Neuronal stem cell (in vitro differentiated cells): ENCODE measurements at regions not wholly inside any gene's neighbourhood (a gene's known extent, or its start where the extent isn't known, plus 50 kb on each side); places are given as distances from the start of the nearest gene placed in this dataset.
A peak's percentile ranks its signal among the peaks of the same experiment; 100 is the strongest.
"Not testable (repeated sequence)": the region's sequence is repeated elsewhere in the genome, so short reads cannot be mapped to it uniquely, and the experiment has no call there.

Source experiments
- DNase-seq: peaks from one replicate; pipeline ENCODE4 v3.0.0-alpha.2; 2013; ENCODE audit warnings: low spot score
- H2AFZ ChIP-seq: one replicate; pipeline ENCODE4 v1.6.1; 2013; ENCODE audit warnings: mild to moderate bottlenecking, low read length, inconsistent platforms
- H2AK5ac ChIP-seq: 2 replicates; pipeline ENCODE4 v1.6.1; 2013; ENCODE audit warnings: low read depth, mild to moderate bottlenecking, inconsistent platforms, low read length, moderate library complexity, mixed read lengths
- H2BK120ac ChIP-seq: 2 replicates; pipeline ENCODE4 v1.6.1; 2013; ENCODE audit warnings: low read depth, mild to moderate bottlenecking, inconsistent platforms, low read length, moderate library complexity, mixed read lengths
- H2BK12ac ChIP-seq: one replicate; pipeline ENCODE4 v1.6.1; 2013; ENCODE audit warnings: low read length, inconsistent platforms
- H2BK15ac ChIP-seq: 2 replicates; pipeline ENCODE4 v1.6.1; 2013; ENCODE audit warnings: mild to moderate bottlenecking, low read length, inconsistent platforms, mixed read lengths
- H2BK5ac ChIP-seq: one replicate; pipeline ENCODE4 v1.6.1; 2013; ENCODE audit warnings: inconsistent platforms, mild to moderate bottlenecking, low read length, moderate library complexity
- H3K14ac ChIP-seq: one replicate; pipeline ENCODE4 v1.6.1; 2013; ENCODE audit warnings: low read length, inconsistent platforms
- H3K18ac ChIP-seq: 2 replicates; pipeline ENCODE4 v1.6.1; 2013; ENCODE audit warnings: low read length, inconsistent platforms
- H3K23ac ChIP-seq: 2 replicates; pipeline ENCODE4 v1.6.1; 2013; ENCODE audit warnings: low read depth, mild to moderate bottlenecking, mixed read lengths, low read length, inconsistent platforms; ENCODE audit not compliant: poor library complexity
- H3K27ac ChIP-seq: replicated peaks from 3 replicates; pipeline ENCODE4 v1.5.1; 2013; ENCODE audit warnings: low read length, inconsistent platforms
- H3K27me3 ChIP-seq, 3 experiments: 2 replicates each; pipeline ENCODE4 v1.6.1; 2013; ENCODE audit warnings: low read length in 3 of 3, mild to moderate bottlenecking in 2 of 3, inconsistent platforms in 1 of 3, low read depth in 1 of 3, mixed read lengths in 1 of 3, moderate library complexity in 1 of 3; ENCODE audit not compliant: control insufficient read depth in 3 of 3, insufficient read depth in 3 of 3
- H3K36me3 ChIP-seq, 2 donors: replicated peaks in 1 of 2; 2 replicates each; pipeline ENCODE4 v1.6.1; 2013; ENCODE audit warnings: low read length in 2 of 2; ENCODE audit not compliant: control insufficient read depth in 2 of 2, insufficient read depth in 2 of 2
- H3K4ac ChIP-seq: 2 replicates; pipeline ENCODE4 v1.6.1; 2013; ENCODE audit warnings: inconsistent platforms, mild to moderate bottlenecking, low read length, moderate library complexity
- H3K4me1 ChIP-seq, 2 donors: 1 replicate in 1 of 2; 2 replicates in 1 of 2; pipeline ENCODE4 v1.6.1; 2013; ENCODE audit warnings: low read length in 2 of 2, low read depth in 1 of 2; ENCODE audit not compliant: control insufficient read depth in 2 of 2, insufficient read depth in 1 of 2
- H3K4me2 ChIP-seq: one replicate; pipeline ENCODE4 v1.6.1; 2013; ENCODE audit warnings: mild to moderate bottlenecking, low read length, inconsistent platforms; ENCODE audit not compliant: insufficient read depth, poor library complexity, severe bottlenecking
- H3K4me3 ChIP-seq, 2 donors: 2 replicates each; pipeline ENCODE4 v1.5.1; 2013; ENCODE audit warnings: low read length in 2 of 2, mild to moderate bottlenecking in 2 of 2, inconsistent platforms in 1 of 2, moderate library complexity in 1 of 2
- H3K79me1 ChIP-seq: one replicate; pipeline ENCODE4 v1.6.1; 2013; ENCODE audit warnings: low read depth, mild to moderate bottlenecking, inconsistent platforms, low read length, moderate library complexity
- H3K9ac ChIP-seq: one replicate; pipeline ENCODE4 v1.6.1; 2013; ENCODE audit warnings: mild to moderate bottlenecking, low read depth, low read length, inconsistent platforms; ENCODE audit not compliant: poor library complexity
- H3K9me3 ChIP-seq, 2 donors: replicated peaks in 1 of 2; 2 replicates each; pipeline versions ENCODE3 to v1.6.1; 2013; ENCODE audit warnings: low read length in 2 of 2, mild to moderate bottlenecking in 2 of 2, inconsistent platforms in 1 of 2, low read depth in 1 of 2, mixed read lengths in 1 of 2, moderate library complexity in 1 of 2; ENCODE audit not compliant: control insufficient read depth in 2 of 2, insufficient read depth in 1 of 2
- H4K8ac ChIP-seq: one replicate; pipeline ENCODE4 v1.6.1; 2013; ENCODE audit warnings: low read depth, mild to moderate bottlenecking, inconsistent platforms, low read length, moderate library complexity
- H4K91ac ChIP-seq: one replicate; pipeline ENCODE4 v1.6.1; 2013; ENCODE audit warnings: low read length, low read depth, mild to moderate bottlenecking, inconsistent platforms; ENCODE audit not compliant: poor library complexity
- WGBS, 2 donors: extraction: QIAGEN DNeasy Blood & Tissue Kit; methylation state at CpG; one replicate each; pipeline ENCODE4 v1.1.7; 2013; ENCODE audit warnings: missing lambda C conversion rate in 2 of 2, mixed read lengths in 1 of 2; ENCODE audit not compliant: insufficient read length in 2 of 2, insufficient replicate concordance in 1 of 2; ENCODE audit errors: extremely low coverage in 2 of 2; 5-methylcytosine and 5-hydroxymethylcytosine counted together

- no CpG with 5 or more reads among the region's 24 CpGs for WGBS, 2 donors
- not testable (repeated sequence) for H2AFZ ChIP-seq, H3K9me3 ChIP-seq, H3K4me2 ChIP-seq, H3K23ac ChIP-seq, H4K8ac ChIP-seq, H2BK120ac ChIP-seq, H2BK15ac ChIP-seq, DNase-seq, H3K18ac ChIP-seq, H4K91ac ChIP-seq, H3K79me1 ChIP-seq, H3K27ac ChIP-seq, H3K14ac ChIP-seq, H3K4me1 ChIP-seq, H3K4ac ChIP-seq, H3K27me3 ChIP-seq, H2BK12ac ChIP-seq, H3K36me3 ChIP-seq, H3K4me3 ChIP-seq, H2BK5ac ChIP-seq, H2AK5ac ChIP-seq
- peak overlapping the region; percentile 21 for H3K9ac ChIP-seq
These were observed 104.8 kb downstream of the TMEM121 start for GRCh38 chr14:105630935-105631779.

GRCh38 chr14:105632010-105632409 lies 105.6 kb downstream of the TMEM121 start:
- H3K4me3 ChIP-seq: no peak overlapping the region
- no peak overlapping the region for H3K14ac ChIP-seq
- H4K91ac ChIP-seq: no peak overlapping the region
- no CpG with 5 or more reads among the region's 3 CpGs for WGBS, 2 donors
- DNase-seq: no peak
- H4K8ac ChIP-seq: no peak overlapping the region
- no peak overlapping the region for H3K23ac ChIP-seq
- peaks cover 2% of the 10 kb centered on the region for H3K79me1 ChIP-seq
- no peaks in the 10 kb centered on the region for H3K36me3 ChIP-seq
- H3K9ac ChIP-seq: no peak overlapping the region
- no peak overlapping the region for H2BK15ac ChIP-seq
- peak overlapping the region; percentile 13 for H2BK5ac ChIP-seq
- peaks cover 0 to 10% of the 10 kb centered on the region in 2 donors for H3K9me3 ChIP-seq
- no peak overlapping the region for H2AK5ac ChIP-seq
- H3K18ac ChIP-seq: no peak overlapping the region
- H2BK12ac ChIP-seq: no peak overlapping the region
- no peak overlapping the region for H2AFZ ChIP-seq
- no peak overlapping the region for H3K27ac ChIP-seq
- no peaks in the 10 kb centered on the region for H3K4me1 ChIP-seq
- no peak overlapping the region for H3K4me2 ChIP-seq
- no peak overlapping the region for H3K4ac ChIP-seq
- peaks cover 0 to 9% (median 0%) of the 10 kb centered on the region in 3 experiments for H3K27me3 ChIP-seq
- H2BK120ac ChIP-seq: no peak overlapping the region

- H3K23ac ChIP-seq, H3K4me2 ChIP-seq, H3K4me3 ChIP-seq, H3K27me3 ChIP-seq, H4K8ac ChIP-seq, H2AK5ac ChIP-seq, H3K4ac ChIP-seq, DNase-seq, H2BK15ac ChIP-seq, H3K4me1 ChIP-seq, H3K36me3 ChIP-seq, H3K27ac ChIP-seq, H3K14ac ChIP-seq, H2AFZ ChIP-seq, H3K18ac ChIP-seq, H2BK12ac ChIP-seq, H2BK5ac ChIP-seq, H3K9ac ChIP-seq, H4K91ac ChIP-seq, H3K79me1 ChIP-seq, H2BK120ac ChIP-seq: not testable (repeated sequence)
- no CpG with 5 or more reads among the region's 7 CpGs for WGBS, 2 donors
- H3K9me3 ChIP-seq: peaks cover 0 to 11% of the 10 kb centered on the region in 2 donors
These were observed 107.2 kb downstream of the TMEM121 start for GRCh38 chr14:105633596-105633995.

DNA sequence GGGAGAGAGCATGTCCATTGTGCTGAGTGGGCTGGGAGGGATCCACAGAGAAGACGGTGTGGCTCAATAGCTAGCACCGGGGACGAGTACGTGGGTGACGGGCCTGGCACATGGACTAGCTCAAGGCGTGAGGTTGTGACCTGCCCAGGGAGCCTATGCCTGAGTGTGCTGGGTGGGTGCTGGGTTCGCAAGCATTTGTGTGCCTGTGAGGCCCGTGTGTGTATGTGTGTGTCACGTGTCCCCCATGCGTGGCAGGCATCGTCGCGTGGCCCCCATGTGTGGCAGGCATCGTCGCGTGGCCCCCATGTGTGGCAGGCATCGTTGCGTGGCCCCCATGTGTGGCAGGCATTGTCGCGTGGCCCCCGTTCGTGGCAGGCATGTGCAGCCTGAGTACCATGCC lies 109.2 kb downstream of the TMEM121 start:
- H3K14ac ChIP-seq: no peak overlapping the region
- H3K23ac ChIP-seq: no peak overlapping the region
- no peak overlapping the region for H2BK120ac ChIP-seq
- no peak overlapping the region for H2BK5ac ChIP-seq
- H4K8ac ChIP-seq: no peak overlapping the region
- peaks cover 0 to 10% of the 10 kb centered on the region in 2 donors for H3K9me3 ChIP-seq
- no peaks in the 10 kb centered on the region for H3K36me3 ChIP-seq
- no peak overlapping the region for H2AFZ ChIP-seq
- peaks cover 0 to 3% (median 0%) of the 10 kb centered on the region in 3 experiments for H3K27me3 ChIP-seq
- no peaks in the 10 kb centered on the region for H3K4me1 ChIP-seq
- no peak overlapping the region for H3K9ac ChIP-seq
- WGBS, 2 donors: no CpG with 5 or more reads among the region's 22 CpGs
- H3K18ac ChIP-seq: no peak overlapping the region
- no peak overlapping the region for H4K91ac ChIP-seq
- H2AK5ac ChIP-seq: no peak overlapping the region
- DNase-seq: no peak
- H3K4me3 ChIP-seq: no peak overlapping the region
- H2BK12ac ChIP-seq: no peak overlapping the region
- no peak overlapping the region for H3K27ac ChIP-seq
- no peak overlapping the region for H2BK15ac ChIP-seq
- no peak overlapping the region for H3K4me2 ChIP-seq
- H3K79me1 ChIP-seq: peaks cover 2% of the 10 kb centered on the region
- no peak overlapping the region for H3K4ac ChIP-seq
